BJ (cell line): ENCODE measurements at regions not wholly inside any gene's neighbourhood (a gene's known extent, or its start where the extent isn't known, plus 50 kb on each side); places are given as distances from the start of the nearest gene placed in this dataset.
"Not testable (repeated sequence)": the region's sequence is repeated elsewhere in the genome, so short reads cannot be mapped to it uniquely, and the experiment has no call there.

Source experiments
- CTCF ChIA-PET: fragments of 350-600 bp; formaldehyde crosslinking; extraction: SDS; loops from one replicate; lab custom pipeline; 2021; ENCODE audit warnings: antibody characterized with exemption, inconsistent platforms; lab: Yijun Ruan, JAX
- POLR2A ChIA-PET: fragments of 300-600 bp; sonication (Branson Sonifier 250); formaldehyde crosslinking; extraction: SDS; loops from one replicate; lab custom pipeline; 2021; ENCODE audit warnings: antibody characterized with exemption; lab: Charles Lee
- DNase-seq: peaks from one replicate; pipeline ENCODE4 v3.0.0-alpha.2; 2011; ENCODE audit warnings: low read depth
- H3K27me3 ChIP-seq: 2 replicates; pipeline ENCODE4 v1.6.0; 2011; ENCODE audit warnings: low read length; ENCODE audit not compliant: control insufficient read depth, insufficient read depth
- H3K36me3 ChIP-seq: 2 replicates; pipeline ENCODE4 v1.5.1; 2011; ENCODE audit warnings: low read length; ENCODE audit not compliant: control insufficient read depth, insufficient read depth
- H3K4me3 ChIP-seq: 2 replicates; pipeline ENCODE4 v1.5.1; 2011; ENCODE audit warnings: low read depth, mild to moderate bottlenecking, control low read depth, low read length
- CTCF ChIP-seq: IDR thresholded peaks from 2 replicates; pipeline ENCODE4 v1.5.1; 2011; ENCODE audit warnings: low read depth, mild to moderate bottlenecking, control low read depth, inconsistent platforms, low read length, moderate library complexity; ENCODE audit not compliant: insufficient read depth

- no peaks in the 10 kb centered on the region for H3K27me3 ChIP-seq
- no peaks in the 10 kb centered on the region for H3K36me3 ChIP-seq
- TF ChIP-seq CTCF: no peak
- H3K4me3 ChIP-seq: no peak overlapping the region
- DNase-seq: no peak
- POLR2A ChIA-PET: no interaction called here
- CTCF ChIA-PET: no interaction called here
Observed at GRCh38 chr13:87557788-87558187, 113.4 kb upstream of the SLITRK5 start.

GRCh38 chr13:87561580-87561979, 109.6 kb upstream of the SLITRK5 start:
- CTCF ChIA-PET, POLR2A ChIA-PET, DNase-seq, H3K27me3 ChIP-seq, H3K36me3 ChIP-seq, H3K4me3 ChIP-seq: not testable (repeated sequence)

DNA sequence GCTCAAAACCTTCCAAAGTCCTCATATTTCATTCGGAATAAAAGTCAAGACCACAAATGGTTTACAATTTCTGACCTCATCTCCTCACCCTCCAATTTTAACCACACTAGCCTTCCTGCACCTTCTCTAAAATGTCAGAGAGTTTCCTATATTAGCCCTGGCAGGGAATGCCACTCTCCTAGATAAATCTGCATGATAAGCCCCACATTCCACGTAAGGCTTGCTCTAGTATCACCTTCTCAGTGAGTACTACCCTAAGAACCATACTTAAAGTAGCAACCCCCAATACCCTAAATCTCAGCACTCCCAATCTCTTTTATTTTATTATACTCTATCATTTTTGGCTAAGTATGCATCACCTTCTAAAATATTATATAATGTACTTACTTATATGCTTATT, 100.5 kb upstream of the SLITRK5 start:
- Histone ChIP-seq H3K4me3 (no peak overlapping the region), H3K36me3 (no peaks in the 10 kb centered on the region), H3K27me3 (no peaks in the 10 kb centered on the region)
- POLR2A ChIA-PET: no interaction called here
- no peak for TF ChIP-seq CTCF
- DNase-seq: no peak
- CTCF ChIA-PET: no interaction called here

GRCh38 chr13:87582399-87582798, 88.8 kb upstream of the SLITRK5 start:
- ChIA-PET POLR2A (no interaction called here), CTCF (no interaction called here)
- no peak for DNase-seq
- H3K4me3 ChIP-seq: no peak overlapping the region
- no peaks in the 10 kb centered on the region for H3K36me3 ChIP-seq
- H3K27me3 ChIP-seq: no peaks in the 10 kb centered on the region
- no peak for TF ChIP-seq CTCF

DNA sequence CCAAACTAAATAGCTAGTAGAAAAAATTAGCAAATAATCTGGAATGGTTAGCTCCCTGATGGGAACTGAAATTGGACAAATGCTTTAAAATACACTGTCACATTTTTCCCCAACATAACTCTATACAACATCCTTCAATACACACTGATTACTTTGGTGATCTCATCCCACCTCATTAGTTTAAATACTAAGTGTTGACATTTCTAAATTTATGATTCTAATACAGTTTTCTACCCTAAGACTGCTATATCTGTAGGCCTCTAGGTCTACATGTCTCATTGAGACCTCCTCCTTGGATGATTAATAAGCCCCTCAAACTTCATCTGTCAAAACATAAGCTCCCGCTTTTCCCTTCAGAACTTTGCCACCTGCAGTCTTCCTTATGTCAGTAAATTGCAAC, 80.7 kb upstream of the SLITRK5 start:
- no peak for TF ChIP-seq CTCF
- CTCF ChIA-PET: no interaction called here
- no peak overlapping the region for H3K4me3 ChIP-seq
- no peak for DNase-seq
- POLR2A ChIA-PET: no interaction called here
- H3K36me3 ChIP-seq: no peaks in the 10 kb centered on the region
- no peaks in the 10 kb centered on the region for H3K27me3 ChIP-seq

DNA sequence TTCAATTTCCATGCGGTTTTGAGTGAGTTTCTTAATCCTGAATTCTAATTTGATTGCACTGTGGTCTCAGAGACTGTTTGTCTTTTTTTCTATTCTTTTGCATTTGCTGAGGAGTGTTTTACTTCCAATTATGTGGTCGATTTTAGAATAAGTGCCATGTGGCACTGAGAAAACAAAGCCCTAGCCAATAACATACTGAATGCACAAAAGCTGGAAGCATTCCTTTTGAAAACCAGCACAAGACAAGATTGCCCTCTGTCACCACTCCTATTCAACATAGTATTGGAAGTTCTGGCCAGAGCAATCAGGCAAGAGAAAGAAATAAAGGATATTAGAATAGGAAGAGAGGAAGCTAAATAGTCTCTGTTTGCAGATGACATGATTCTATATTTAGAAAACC, 66.7 kb upstream of the SLITRK5 start:
- CTCF ChIA-PET, POLR2A ChIA-PET, H3K36me3 ChIP-seq, DNase-seq, H3K27me3 ChIP-seq, H3K4me3 ChIP-seq: not testable (repeated sequence)
